Cardiac muscle cell (in vitro differentiated cells and primary cell): ENCODE measurements at regions not wholly inside any gene's neighbourhood (a gene's known extent, or its start where the extent isn't known, plus 50 kb on each side); places are given as distances from the start of the nearest gene placed in this dataset.

Experiments used
- DNase-seq, 2 donors: peaks; one replicate each; pipeline versions ENCODE4 v3.0.0 to v3.0.0-alpha.2; 2010 to 2017; ENCODE audit warnings: low read depth in 1 of 2, low spot score in 1 of 2
- H3K27ac ChIP-seq: fragments of 200-600 bp; sonication (generic); 2 replicates; pipeline ENCODE4 v1.5.1; 2016
- H3K27me3 ChIP-seq: fragments of 200-600 bp; sonication (generic); 2 replicates; pipeline ENCODE4 v1.6.0; 2016; ENCODE audit warnings: control low read depth
- H3K36me3 ChIP-seq: fragments of 200-600 bp; sonication (generic); 2 replicates; pipeline ENCODE4 v1.5.1; 2016; ENCODE audit warnings: control low read depth
- H3K4me1 ChIP-seq: fragments of 200-600 bp; sonication (generic); 2 replicates; pipeline ENCODE4 v1.8.1; 2017; ENCODE audit warnings: low read depth, mild to moderate bottlenecking, mixed run types
- H3K4me3 ChIP-seq: fragments of 200-600 bp; sonication (generic); 2 replicates; pipeline ENCODE4 v1.5.1; 2016; ENCODE audit warnings: mild to moderate bottlenecking
- H3K9me3 ChIP-seq: fragments of 200-600 bp; sonication (generic); 2 replicates; pipeline ENCODE4 v1.5.1; 2017; ENCODE audit warnings: low read depth, mild to moderate bottlenecking, control low read depth
- TF ChIP-seq, protein P1 (sequence below): IDR thresholded peaks from 2 replicates; pipeline ENCODE4 v1.5.1; 2012; ENCODE audit warnings: low read depth, mild to moderate bottlenecking, low read length

DNA sequence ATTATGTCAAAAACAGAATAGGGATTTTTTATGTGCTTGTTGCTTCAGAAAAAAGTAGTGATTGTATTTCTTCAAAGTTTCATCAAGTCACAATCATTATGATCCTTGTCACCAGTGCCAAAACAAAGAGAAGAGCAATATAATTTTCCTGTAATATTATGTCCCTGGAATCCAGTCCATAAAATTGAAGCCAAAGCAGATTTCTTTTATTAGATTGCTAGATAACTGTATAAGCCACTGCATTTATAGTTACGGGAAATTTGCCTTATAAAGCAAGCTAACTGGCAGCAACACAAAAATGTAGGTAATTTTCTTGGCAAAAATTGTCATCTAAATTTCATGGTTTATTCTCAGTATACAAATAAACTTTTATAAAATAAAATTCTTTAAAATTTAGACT, 296.1 kb upstream of the ANKRD50 start:
- H3K36me3 ChIP-seq = no peaks in the 10 kb centered on the region
- DNase-seq = no peak
- H3K9me3 ChIP-seq = no peaks in the 10 kb centered on the region
- TF ChIP-seq, protein P1, sequence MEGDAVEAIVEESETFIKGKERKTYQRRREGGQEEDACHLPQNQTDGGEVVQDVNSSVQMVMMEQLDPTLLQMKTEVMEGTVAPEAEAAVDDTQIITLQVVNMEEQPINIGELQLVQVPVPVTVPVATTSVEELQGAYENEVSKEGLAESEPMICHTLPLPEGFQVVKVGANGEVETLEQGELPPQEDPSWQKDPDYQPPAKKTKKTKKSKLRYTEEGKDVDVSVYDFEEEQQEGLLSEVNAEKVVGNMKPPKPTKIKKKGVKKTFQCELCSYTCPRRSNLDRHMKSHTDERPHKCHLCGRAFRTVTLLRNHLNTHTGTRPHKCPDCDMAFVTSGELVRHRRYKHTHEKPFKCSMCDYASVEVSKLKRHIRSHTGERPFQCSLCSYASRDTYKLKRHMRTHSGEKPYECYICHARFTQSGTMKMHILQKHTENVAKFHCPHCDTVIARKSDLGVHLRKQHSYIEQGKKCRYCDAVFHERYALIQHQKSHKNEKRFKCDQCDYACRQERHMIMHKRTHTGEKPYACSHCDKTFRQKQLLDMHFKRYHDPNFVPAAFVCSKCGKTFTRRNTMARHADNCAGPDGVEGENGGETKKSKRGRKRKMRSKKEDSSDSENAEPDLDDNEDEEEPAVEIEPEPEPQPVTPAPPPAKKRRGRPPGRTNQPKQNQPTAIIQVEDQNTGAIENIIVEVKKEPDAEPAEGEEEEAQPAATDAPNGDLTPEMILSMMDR = no peak
- no peak overlapping the region for H3K4me3 ChIP-seq
- H3K27me3 ChIP-seq = no peaks in the 10 kb centered on the region
- H3K27ac ChIP-seq = no peak overlapping the region
- H3K4me1 ChIP-seq = no peaks in the 10 kb centered on the region

GRCh38 chr4:125004676-125005075, 292.1 kb upstream of the ANKRD50 start:
- Histone ChIP-seq H3K4me1 (no peaks in the 10 kb centered on the region), H3K4me3 (no peak overlapping the region), H3K36me3 (no peaks in the 10 kb centered on the region), H3K9me3 (no peaks in the 10 kb centered on the region), H3K27me3 (no peaks in the 10 kb centered on the region), H3K27ac (no peak overlapping the region)
- DNase-seq = no peak
- TF ChIP-seq, protein P1 = no peak

DNA sequence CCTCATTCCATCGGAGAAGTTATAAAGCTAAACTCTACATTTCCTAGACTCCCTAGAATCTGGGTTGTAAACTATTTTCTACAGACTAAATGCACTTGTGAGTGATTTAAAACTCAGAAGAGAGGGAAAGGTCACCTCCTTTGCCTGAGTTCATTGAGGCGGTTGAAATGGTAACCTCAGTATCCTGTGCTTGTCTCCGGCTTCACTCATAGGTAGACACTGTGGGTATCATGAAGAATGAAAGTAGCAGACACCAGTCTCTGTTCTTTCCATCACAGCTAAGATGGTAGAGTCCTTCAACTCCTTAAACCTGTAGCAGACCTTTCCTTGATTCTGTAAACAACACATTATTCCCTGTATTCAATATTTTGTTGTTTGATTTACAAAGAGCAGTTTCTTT, 291.3 kb upstream of the ANKRD50 start:
- Histone ChIP-seq H3K27ac (no peak overlapping the region), H3K4me1 (no peaks in the 10 kb centered on the region), H3K36me3 (no peaks in the 10 kb centered on the region), H3K9me3 (no peaks in the 10 kb centered on the region), H3K4me3 (no peak overlapping the region), H3K27me3 (no peaks in the 10 kb centered on the region)
- TF ChIP-seq, protein P1 = no peak
- no peak for DNase-seq

GRCh38 chr4:124997991-124998390, 285.5 kb upstream of the ANKRD50 start:
- no peak overlapping the region for H3K27ac ChIP-seq
- DNase-seq = no peak
- no peaks in the 10 kb centered on the region for H3K27me3 ChIP-seq
- no peaks in the 10 kb centered on the region for H3K4me1 ChIP-seq
- no peak overlapping the region for H3K4me3 ChIP-seq
- TF ChIP-seq, protein P1 = no peak
- no peaks in the 10 kb centered on the region for H3K9me3 ChIP-seq
- H3K36me3 ChIP-seq = no peaks in the 10 kb centered on the region

DNA sequence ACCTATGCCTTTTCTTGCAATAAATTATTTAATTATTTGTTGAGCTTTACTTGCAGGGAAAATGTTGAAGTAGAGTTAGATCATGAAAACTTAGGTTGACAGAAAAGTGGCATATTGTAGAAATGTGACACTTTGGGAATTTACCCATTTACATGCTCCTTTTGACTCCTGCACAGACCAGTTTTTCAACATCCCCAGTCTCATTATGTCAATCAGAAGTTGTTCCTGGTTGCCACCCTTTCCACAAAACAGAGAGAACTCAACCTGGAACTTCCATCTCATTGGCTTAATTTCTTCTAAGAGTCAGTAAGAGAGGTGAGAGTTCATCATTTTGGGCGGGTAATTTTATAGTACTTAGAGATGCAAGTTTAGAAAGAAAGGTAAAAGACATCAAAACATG, 284.6 kb upstream of the ANKRD50 start:
- Histone ChIP-seq H3K9me3 (no peaks in the 10 kb centered on the region), H3K4me1 (no peaks in the 10 kb centered on the region), H3K27me3 (no peaks in the 10 kb centered on the region), H3K36me3 (no peaks in the 10 kb centered on the region), H3K4me3 (no peak overlapping the region), H3K27ac (no peak overlapping the region)
- no peak for DNase-seq
- TF ChIP-seq, protein P1 = no peak

DNA sequence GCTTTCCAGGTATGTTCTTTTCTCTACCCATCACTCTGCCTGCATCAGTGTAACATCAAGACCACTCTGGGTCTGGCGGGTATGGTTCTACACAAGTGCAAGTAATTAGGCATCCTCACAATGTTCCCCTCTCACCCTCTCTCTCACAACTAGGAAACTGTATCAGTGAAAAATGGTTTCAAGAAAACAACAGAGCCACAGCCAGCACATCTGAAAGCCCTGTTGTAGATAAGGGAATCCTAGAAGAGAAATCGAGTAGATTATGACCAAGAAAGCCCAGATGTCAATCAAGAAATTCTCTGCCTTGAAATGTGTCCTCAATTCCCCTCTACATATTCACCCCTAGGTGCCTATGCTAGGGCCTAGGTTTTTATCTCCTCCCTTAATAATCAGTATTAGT, 281.3 kb upstream of the ANKRD50 start:
- no peaks in the 10 kb centered on the region for H3K27me3 ChIP-seq
- H3K4me3 ChIP-seq = no peak overlapping the region
- no peaks in the 10 kb centered on the region for H3K4me1 ChIP-seq
- TF ChIP-seq, protein P1 = no peak
- no peaks in the 10 kb centered on the region for H3K36me3 ChIP-seq
- no peak for DNase-seq
- H3K27ac ChIP-seq = no peak overlapping the region
- no peaks in the 10 kb centered on the region for H3K9me3 ChIP-seq
